IPS DF 4.7 (cell line): ENCODE measurements at regions not wholly inside any gene's neighbourhood (a gene's known extent, or its start where the extent isn't known, plus 50 kb on each side); places are given as distances from the start of the nearest gene placed in this dataset.

Experiments used
- DNase-seq: peaks from one replicate; pipeline ENCODE4 v3.0.0-alpha.2; 2013; ENCODE audit warnings: low spot score; ENCODE audit errors: extremely low read depth

- DNase-seq: no peak
These were observed 327.7 kb downstream of the DHX35 start for GRCh38 chr20:39289831-39290230.

GRCh38 chr20:39289316-39289715, 327.2 kb downstream of the DHX35 start:
- DNase-seq: no peak

- DNase-seq: no peak
These were observed 321.3 kb downstream of the DHX35 start for GRCh38 chr20:39283464-39283863.

GRCh38 chr20:39282619-39283092, 320.5 kb downstream of the DHX35 start:
- no peak for DNase-seq

GRCh38 chr20:39280875-39281274, 318.7 kb downstream of the DHX35 start:
- no peak for DNase-seq

- DNase-seq: no peak
These were observed 316.2 kb downstream of the DHX35 start for GRCh38 chr20:39278230-39278788.

GRCh38 chr20:39277185-39277584, 315.0 kb downstream of the DHX35 start:
- no peak for DNase-seq

- no peak for DNase-seq
These were observed 308.9 kb downstream of the DHX35 start for GRCh38 chr20:39270837-39271604.

GRCh38 chr20:39269493-39270217, 307.5 kb downstream of the DHX35 start:
- DNase-seq: no peak

GRCh38 chr20:39268981-39269461, 306.9 kb downstream of the DHX35 start:
- DNase-seq: no peak

- no peak for DNase-seq
These were observed 306.4 kb downstream of the DHX35 start for GRCh38 chr20:39268491-39268951.

GRCh38 chr20:39266989-39267388, 304.8 kb downstream of the DHX35 start:
- DNase-seq: no peak

- peak; percentile 79 for DNase-seq
These were observed 302.5 kb downstream of the DHX35 start for GRCh38 chr20:39264506-39265172.

GRCh38 chr20:39263076-39263475, 300.9 kb downstream of the DHX35 start:
- no peak for DNase-seq

GRCh38 chr20:39259808-39260207, 297.7 kb downstream of the DHX35 start:
- no peak for DNase-seq

- DNase-seq: no peak
These were observed 297.1 kb downstream of the DHX35 start for GRCh38 chr20:39259010-39259803.

GRCh38 chr20:39258253-39258652, 296.1 kb downstream of the DHX35 start:
- no peak for DNase-seq

- no peak for DNase-seq
These were observed 291.1 kb downstream of the DHX35 start for GRCh38 chr20:39253051-39253755.

- DNase-seq: no peak
These were observed 289.9 kb downstream of the DHX35 start for GRCh38 chr20:39252035-39252434.

GRCh38 chr20:39249798-39250197, 287.7 kb downstream of the DHX35 start:
- no peak for DNase-seq
